Smooth muscle cell (in vitro differentiated cells): ENCODE measurements at regions not wholly inside any gene's neighbourhood (a gene's known extent, or its start where the extent isn't known, plus 50 kb on each side); places are given as distances from the start of the nearest gene placed in this dataset.
"Not testable (repeated sequence)": the region's sequence is repeated elsewhere in the genome, so short reads cannot be mapped to it uniquely, and the experiment has no call there.

ENCODE experiments used
- DNase-seq: peaks from one replicate; lab custom pipeline; 2025; ENCODE audit not compliant: unreplicated experiment; lab: John Stamatoyannopoulos, UW
- H2AFZ ChIP-seq: fragments of 200-600 bp; sonication (generic); 2 replicates; pipeline ENCODE4 v1.6.0; 2016; ENCODE audit warnings: antibody characterized with exemption, low read depth, mild to moderate bottlenecking
- H3F3A ChIP-seq: fragments of 200-600 bp; sonication (generic); 2 replicates; pipeline ENCODE4 v1.6.0; 2017; ENCODE audit warnings: antibody characterized with exemption, low read depth
- H3K27ac ChIP-seq: fragments of 200-600 bp; sonication (generic); 2 replicates; pipeline ENCODE4 v1.5.1; 2016; ENCODE audit warnings: low read depth, mild to moderate bottlenecking
- H3K27me3 ChIP-seq: fragments of 200-600 bp; sonication (generic); 2 replicates; pipeline ENCODE4 v1.6.1; 2016; ENCODE audit warnings: low read depth, mild to moderate bottlenecking
- H3K36me3 ChIP-seq: fragments of 200-600 bp; sonication (generic); 2 replicates; pipeline ENCODE4 v1.5.1; 2016; ENCODE audit warnings: low read depth
- H3K4me1 ChIP-seq: fragments of 200-600 bp; sonication (generic); 2 replicates; pipeline ENCODE4 v1.5.1; 2016; ENCODE audit warnings: low read depth
- H3K4me2 ChIP-seq: fragments of 200-600 bp; sonication (generic); 2 replicates; pipeline ENCODE4 v1.6.0; 2016; ENCODE audit warnings: mild to moderate bottlenecking
- H3K4me3 ChIP-seq: fragments of 200-600 bp; sonication (generic); 2 replicates; pipeline ENCODE4 v1.5.1; 2016; ENCODE audit warnings: mild to moderate bottlenecking
- H3K79me2 ChIP-seq: fragments of 200-600 bp; sonication (generic); 2 replicates; pipeline ENCODE4 v1.6.0; 2016; ENCODE audit warnings: low read depth, mild to moderate bottlenecking
- H3K9ac ChIP-seq: fragments of 200-600 bp; sonication (generic); 2 replicates; pipeline ENCODE4 v1.6.0; 2016; ENCODE audit warnings: low read depth
- H3K9me3 ChIP-seq: fragments of 200-600 bp; sonication (generic); replicated peaks from 2 replicates; pipeline ENCODE4 v1.5.1; 2016; ENCODE audit warnings: low read depth
- H4K20me1 ChIP-seq: fragments of 200-600 bp; sonication (generic); 2 replicates; pipeline ENCODE4 v1.6.0; 2016; ENCODE audit warnings: low read depth
- WGBS: methylation state at CpG from one replicate; pipeline ENCODE4 v1.1.7; 2016; ENCODE audit warnings: low lambda C conversion rate; 5-methylcytosine and 5-hydroxymethylcytosine counted together
- TF ChIP-seq, protein P1 (sequence below): fragments of 200-600 bp; sonication (generic); IDR thresholded peaks from 2 replicates; pipeline ENCODE4 v1.5.1; 2017; ENCODE audit warnings: borderline replicate concordance, mild to moderate bottlenecking, antibody characterized with exemption; ENCODE audit not compliant: insufficient read depth, poor library complexity, severe bottlenecking

- Histone ChIP-seq H2AFZ (no peak overlapping the region), H3K9ac (no peak overlapping the region), H3F3A (no peaks in the 10 kb centered on the region), H3K27me3 (peaks cover 4% of the 10 kb centered on the region), H3K9me3 (no peaks in the 10 kb centered on the region), H3K4me3 (no peak overlapping the region), H3K4me2 (no peak overlapping the region), H3K79me2 (no peaks in the 10 kb centered on the region), H4K20me1 (no peaks in the 10 kb centered on the region), H3K4me1 (no peaks in the 10 kb centered on the region), H3K27ac (no peak overlapping the region), H3K36me3 (no peaks in the 10 kb centered on the region)
- TF ChIP-seq, protein P1, sequence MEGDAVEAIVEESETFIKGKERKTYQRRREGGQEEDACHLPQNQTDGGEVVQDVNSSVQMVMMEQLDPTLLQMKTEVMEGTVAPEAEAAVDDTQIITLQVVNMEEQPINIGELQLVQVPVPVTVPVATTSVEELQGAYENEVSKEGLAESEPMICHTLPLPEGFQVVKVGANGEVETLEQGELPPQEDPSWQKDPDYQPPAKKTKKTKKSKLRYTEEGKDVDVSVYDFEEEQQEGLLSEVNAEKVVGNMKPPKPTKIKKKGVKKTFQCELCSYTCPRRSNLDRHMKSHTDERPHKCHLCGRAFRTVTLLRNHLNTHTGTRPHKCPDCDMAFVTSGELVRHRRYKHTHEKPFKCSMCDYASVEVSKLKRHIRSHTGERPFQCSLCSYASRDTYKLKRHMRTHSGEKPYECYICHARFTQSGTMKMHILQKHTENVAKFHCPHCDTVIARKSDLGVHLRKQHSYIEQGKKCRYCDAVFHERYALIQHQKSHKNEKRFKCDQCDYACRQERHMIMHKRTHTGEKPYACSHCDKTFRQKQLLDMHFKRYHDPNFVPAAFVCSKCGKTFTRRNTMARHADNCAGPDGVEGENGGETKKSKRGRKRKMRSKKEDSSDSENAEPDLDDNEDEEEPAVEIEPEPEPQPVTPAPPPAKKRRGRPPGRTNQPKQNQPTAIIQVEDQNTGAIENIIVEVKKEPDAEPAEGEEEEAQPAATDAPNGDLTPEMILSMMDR: no peak
- WGBS: 79% methylated on average over 3 of the region's 3 CpGs
- no peak for DNase-seq
These were observed 589.5 kb downstream of the CENPC start for GRCh38 chr4:66955784-66956183.

- H3K9ac ChIP-seq: no peak overlapping the region
- H3K36me3 ChIP-seq: no peaks in the 10 kb centered on the region
- no peaks in the 10 kb centered on the region for H3K9me3 ChIP-seq
- no peak overlapping the region for H3K27ac ChIP-seq
- no peak overlapping the region for H2AFZ ChIP-seq
- H3F3A ChIP-seq: no peaks in the 10 kb centered on the region
- H3K4me2 ChIP-seq: no peak overlapping the region
- no peaks in the 10 kb centered on the region for H3K79me2 ChIP-seq
- no peak overlapping the region for H3K4me3 ChIP-seq
- 87% methylated on average over 1 of the region's 1 CpG for WGBS
- no peaks in the 10 kb centered on the region for H4K20me1 ChIP-seq
- no peaks in the 10 kb centered on the region for H3K4me1 ChIP-seq
- TF ChIP-seq, protein P1: no peak
- DNase-seq: no peak
- H3K27me3 ChIP-seq: peaks cover 4% of the 10 kb centered on the region
These were observed 595.9 kb downstream of the CENPC start for GRCh38 chr4:66949419-66949818.

GRCh38 chr4:66946761-66947160 is 598.5 kb downstream of the CENPC start:
- Histone ChIP-seq H4K20me1 (no peaks in the 10 kb centered on the region), H3K9me3 (no peaks in the 10 kb centered on the region), H3K79me2 (no peaks in the 10 kb centered on the region), H3K4me1 (no peaks in the 10 kb centered on the region), H3K4me2 (no peak overlapping the region), H2AFZ (no peak overlapping the region), H3K4me3 (no peak overlapping the region), H3K9ac (no peak overlapping the region), H3K36me3 (no peaks in the 10 kb centered on the region), H3K27me3 (no peaks in the 10 kb centered on the region), H3F3A (no peaks in the 10 kb centered on the region), H3K27ac (no peak overlapping the region)
- 89% methylated on average over 1 of the region's 1 CpG for WGBS
- DNase-seq: no peak
- TF ChIP-seq, protein P1: no peak

DNA sequence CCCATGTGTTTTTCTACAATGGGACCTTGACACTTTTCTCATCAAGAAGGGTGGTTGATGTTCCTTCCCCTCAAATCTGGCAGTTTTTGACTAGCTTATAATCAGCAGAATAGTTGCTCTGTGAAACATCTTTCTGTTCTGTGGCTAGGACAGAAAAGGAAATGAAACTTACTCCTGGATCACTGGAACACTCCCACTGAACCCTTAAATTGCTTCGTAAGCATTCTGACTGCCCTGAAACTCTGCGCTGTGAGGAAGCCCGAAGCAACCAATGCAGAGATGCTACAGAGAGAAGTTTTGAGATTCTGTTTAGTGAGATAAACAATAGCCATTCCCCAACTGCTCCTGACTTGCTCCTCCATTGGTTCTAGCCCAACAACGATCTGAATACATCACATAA is 602.2 kb downstream of the CENPC start:
- TF ChIP-seq, protein P1: no peak
- Histone ChIP-seq H3K79me2 (no peaks in the 10 kb centered on the region), H3K36me3 (no peaks in the 10 kb centered on the region), H2AFZ (no peak overlapping the region), H3K4me1 (no peaks in the 10 kb centered on the region), H3K9me3 (no peaks in the 10 kb centered on the region), H3K9ac (no peak overlapping the region), H3K4me2 (no peak overlapping the region), H3K27me3 (no peaks in the 10 kb centered on the region), H4K20me1 (no peaks in the 10 kb centered on the region), H3F3A (no peaks in the 10 kb centered on the region), H3K27ac (no peak overlapping the region), H3K4me3 (no peak overlapping the region)
- no peak for DNase-seq
- 89% methylated on average over 4 of the region's 4 CpGs for WGBS

DNA sequence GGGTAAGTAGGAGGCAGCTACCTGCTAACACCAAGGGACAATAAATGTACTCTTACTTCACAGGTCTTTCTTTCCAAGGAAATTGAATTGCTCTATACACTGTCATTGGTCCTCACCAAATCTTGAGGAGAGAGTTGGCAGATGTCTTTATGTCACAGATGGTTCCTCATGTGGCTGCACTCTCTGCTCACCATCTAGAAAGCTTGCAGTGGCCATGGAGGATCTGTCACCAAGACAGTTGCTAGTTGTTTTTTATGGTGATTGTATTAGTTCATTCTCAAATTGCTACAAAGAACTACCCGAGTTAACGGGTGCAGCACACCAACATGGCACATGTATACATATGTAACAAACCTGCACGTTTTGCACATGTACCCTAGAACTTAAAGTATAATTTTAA is 613.3 kb downstream of the CENPC start:
- DNase-seq, H3K9me3 ChIP-seq, H3K4me2 ChIP-seq, H3K79me2 ChIP-seq, H3F3A ChIP-seq, H4K20me1 ChIP-seq, H3K27me3 ChIP-seq, H3K4me3 ChIP-seq, H3K27ac ChIP-seq, H3K9ac ChIP-seq, H3K4me1 ChIP-seq, H3K36me3 ChIP-seq, H2AFZ ChIP-seq: not testable (repeated sequence)
- WGBS: 94% methylated on average over 3 of the region's 3 CpGs
